GM10266 (cell line): ENCODE measurements at regions not wholly inside any gene's neighbourhood (a gene's known extent, or its start where the extent isn't known, plus 50 kb on each side); places are given as distances from the start of the nearest gene placed in this dataset.

Source experiments
- DNase-seq: peaks from one replicate; pipeline ENCODE4 v3.0.0; 2012; ENCODE audit errors: extremely low spot score
- TF ChIP-seq, protein P1 (sequence below): IDR thresholded peaks from 2 replicates; pipeline ENCODE4 v1.5.1; 2012; ENCODE audit warnings: mild to moderate bottlenecking, low read depth; ENCODE audit not compliant: control insufficient read depth, insufficient read depth; ENCODE audit errors: missing control alignments

DNA sequence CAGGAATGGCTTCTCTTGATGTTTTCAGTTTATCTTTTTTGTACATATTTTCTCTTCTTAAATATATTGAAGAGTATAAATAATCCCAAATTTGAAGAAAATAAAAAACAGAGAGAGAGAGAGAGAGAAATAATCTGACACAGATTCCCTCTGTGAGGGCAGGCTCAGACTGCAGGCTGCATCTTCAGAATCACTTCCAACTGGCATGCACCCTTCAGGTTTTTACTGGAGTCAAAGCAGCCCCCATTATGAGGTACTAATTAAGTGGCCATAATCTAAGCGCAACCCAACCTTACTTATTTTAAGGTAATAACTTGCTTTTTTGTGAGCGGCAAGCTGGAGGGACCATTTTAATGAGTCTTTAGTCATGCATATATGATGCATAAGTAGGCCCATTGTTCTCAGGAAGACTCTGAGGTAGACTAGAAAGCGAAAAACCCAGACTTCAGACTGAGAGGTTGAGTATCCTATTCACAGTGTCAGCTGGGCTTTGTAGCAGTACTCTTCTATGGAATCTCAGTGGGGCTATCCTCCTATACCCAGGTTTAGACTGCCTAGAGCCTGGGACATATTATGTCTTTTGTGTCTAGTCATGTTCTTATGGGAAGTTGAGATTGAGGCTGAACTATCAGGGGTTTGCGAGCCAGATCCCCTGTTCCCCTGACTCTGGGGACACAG, 167.4 kb downstream of the SP3 start:
- TF ChIP-seq, protein P1, sequence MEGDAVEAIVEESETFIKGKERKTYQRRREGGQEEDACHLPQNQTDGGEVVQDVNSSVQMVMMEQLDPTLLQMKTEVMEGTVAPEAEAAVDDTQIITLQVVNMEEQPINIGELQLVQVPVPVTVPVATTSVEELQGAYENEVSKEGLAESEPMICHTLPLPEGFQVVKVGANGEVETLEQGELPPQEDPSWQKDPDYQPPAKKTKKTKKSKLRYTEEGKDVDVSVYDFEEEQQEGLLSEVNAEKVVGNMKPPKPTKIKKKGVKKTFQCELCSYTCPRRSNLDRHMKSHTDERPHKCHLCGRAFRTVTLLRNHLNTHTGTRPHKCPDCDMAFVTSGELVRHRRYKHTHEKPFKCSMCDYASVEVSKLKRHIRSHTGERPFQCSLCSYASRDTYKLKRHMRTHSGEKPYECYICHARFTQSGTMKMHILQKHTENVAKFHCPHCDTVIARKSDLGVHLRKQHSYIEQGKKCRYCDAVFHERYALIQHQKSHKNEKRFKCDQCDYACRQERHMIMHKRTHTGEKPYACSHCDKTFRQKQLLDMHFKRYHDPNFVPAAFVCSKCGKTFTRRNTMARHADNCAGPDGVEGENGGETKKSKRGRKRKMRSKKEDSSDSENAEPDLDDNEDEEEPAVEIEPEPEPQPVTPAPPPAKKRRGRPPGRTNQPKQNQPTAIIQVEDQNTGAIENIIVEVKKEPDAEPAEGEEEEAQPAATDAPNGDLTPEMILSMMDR: no peak
- no peak for DNase-seq

DNA sequence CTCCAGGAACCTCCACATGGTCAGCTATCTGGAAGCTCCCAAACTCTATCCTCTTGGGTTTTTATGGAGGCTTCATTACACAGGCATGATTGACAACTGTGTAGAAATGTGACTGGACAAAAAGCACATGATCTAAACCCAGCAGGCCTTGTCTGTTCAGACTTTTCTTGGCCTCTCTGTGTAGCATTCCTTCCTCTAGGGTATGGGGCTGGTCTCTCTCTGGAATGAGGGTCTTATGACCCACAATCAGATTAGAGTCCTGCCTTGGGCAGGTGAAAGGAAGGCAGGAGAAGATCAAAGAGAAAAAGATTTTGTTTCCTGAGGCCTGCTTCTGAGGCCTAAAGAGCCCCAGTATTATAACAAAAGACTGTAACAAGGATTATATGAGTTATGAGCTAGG, 162.7 kb downstream of the SP3 start:
- TF ChIP-seq, protein P1: no peak
- DNase-seq: no peak

DNA sequence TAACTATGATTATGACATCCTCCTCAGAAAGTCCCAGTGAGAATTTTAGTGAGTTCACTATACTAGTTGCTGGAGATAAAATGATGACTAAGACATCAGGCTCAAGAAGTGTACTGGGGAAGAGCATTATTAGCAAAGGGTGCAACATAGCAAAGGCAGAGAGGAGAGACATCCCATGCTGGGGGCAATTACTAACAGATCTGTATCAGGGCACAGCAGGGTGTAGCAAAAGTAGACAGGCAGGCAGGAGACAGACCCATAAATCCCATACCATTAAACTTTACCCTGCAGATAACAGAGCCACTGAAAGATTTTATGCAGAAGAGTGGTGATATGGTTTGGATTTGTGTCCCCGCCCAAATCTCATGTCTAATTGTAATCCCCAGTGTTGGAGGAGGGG, 161.7 kb downstream of the SP3 start:
- no peak for DNase-seq
- TF ChIP-seq, protein P1: no peak

DNA sequence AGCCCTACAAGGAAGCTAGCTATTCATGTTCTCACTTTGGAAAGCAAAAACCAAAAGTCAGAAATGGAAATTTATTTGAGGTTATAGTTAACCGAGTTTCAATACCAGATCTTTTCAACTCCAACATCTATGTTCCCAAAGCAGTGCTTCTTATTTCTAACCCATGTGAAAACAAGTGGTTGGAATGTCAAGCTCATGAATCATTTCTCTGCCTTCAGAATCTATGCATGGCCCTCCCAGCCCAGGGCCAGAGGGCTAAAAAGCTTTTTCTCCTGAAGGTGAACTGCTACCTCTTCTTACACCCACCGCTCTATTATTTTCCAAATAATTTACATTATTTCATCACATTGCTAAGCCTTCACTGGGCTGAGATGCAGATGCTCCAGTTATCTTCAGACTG, 158.4 kb downstream of the SP3 start:
- TF ChIP-seq, protein P1: no peak
- DNase-seq: no peak

DNA sequence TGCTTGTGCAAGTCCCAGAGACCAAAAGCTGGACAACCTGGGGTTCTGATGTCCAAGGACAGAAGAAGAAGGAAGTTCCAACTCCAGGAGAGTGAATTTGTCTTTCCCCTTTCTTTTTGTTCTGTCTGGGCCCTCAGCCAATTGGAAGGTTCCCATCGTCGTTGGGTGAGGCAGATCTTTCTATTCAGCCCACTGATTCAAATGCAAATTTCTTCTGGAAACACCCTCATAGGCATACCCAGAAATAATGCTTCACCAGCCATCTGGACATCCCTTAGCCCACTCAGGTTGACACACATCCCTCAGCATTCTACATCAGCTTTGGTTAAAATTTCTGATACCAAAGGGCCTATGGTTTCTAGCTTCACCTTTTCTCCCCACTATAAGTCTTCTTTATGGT, 156.5 kb downstream of the SP3 start:
- no peak for DNase-seq
- TF ChIP-seq, protein P1: no peak

DNA sequence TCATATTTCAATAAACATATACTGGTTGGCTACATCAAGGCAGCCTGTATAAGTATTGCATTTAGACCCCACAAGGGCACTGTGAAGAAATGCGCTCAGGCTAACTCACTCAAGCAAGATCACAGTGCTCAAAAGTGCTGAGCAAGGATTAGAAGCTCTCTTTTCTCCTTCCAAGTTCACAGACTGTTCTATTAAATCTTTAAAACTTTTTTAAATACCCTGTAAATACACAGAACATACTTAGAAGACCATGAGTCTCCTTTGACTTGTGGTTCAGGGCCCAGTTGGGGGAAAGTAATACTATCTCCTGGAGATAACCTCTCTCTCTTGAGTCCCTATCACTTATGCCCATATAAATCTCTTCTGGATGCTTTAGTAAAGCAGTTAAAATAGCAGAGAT, 152.9 kb downstream of the SP3 start:
- DNase-seq: no peak
- TF ChIP-seq, protein P1: no peak

DNA sequence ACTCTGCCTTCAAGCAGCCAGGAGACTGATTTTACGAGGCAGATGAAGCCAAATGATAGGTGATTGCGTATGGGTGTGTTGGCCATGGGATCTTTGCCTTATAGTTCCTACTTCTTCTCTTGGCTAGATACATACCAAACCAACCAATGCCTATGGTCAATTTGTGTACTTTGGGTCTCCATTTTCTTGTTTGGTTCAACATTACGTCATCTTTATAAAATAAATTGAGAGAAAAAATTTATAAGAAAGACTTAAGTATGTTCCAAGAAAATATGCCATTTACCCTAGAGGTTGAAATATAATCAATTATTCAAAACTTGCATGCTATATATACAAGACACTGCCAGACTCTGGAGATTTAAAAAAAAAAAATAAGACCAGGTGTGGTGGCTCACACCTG, 150.9 kb downstream of the SP3 start:
- TF ChIP-seq, protein P1: no peak
- no peak for DNase-seq
